Prostate gland (tissue), 2 donors: ENCODE measurements at regions not wholly inside any gene's neighbourhood (a gene's known extent, or its start where the extent isn't known, plus 50 kb on each side); places are given as distances from the start of the nearest gene placed in this dataset.

Experiments used
- DNase-seq: peaks from one replicate; pipeline ENCODE4 v3.0.0-alpha.2; 2019; ENCODE audit warnings: low spot score
- H3K27ac ChIP-seq, 2 donors: fragments of 200-600 bp; sonication (generic); 2 replicates each; pipeline ENCODE4 v1.5.1; 2017 to 2019
- H3K27me3 ChIP-seq: fragments of 200-600 bp; sonication (generic); replicated peaks from 2 replicates; pipeline ENCODE4 v1.5.1; 2019; ENCODE audit not compliant: insufficient read depth
- H3K36me3 ChIP-seq, 2 donors: fragments of 200-600 bp; sonication (generic); 1 replicate in 1 of 2; 2 replicates in 1 of 2; pipeline versions ENCODE4 v1.5.1 to v1.8.1; 2017 to 2019
- H3K4me1 ChIP-seq: fragments of 200-600 bp; sonication (generic); replicated peaks from 2 replicates; pipeline ENCODE4 v1.5.1; 2019
- H3K4me3 ChIP-seq, 2 donors: fragments of 200-600 bp; sonication (generic); 2 replicates each; pipeline ENCODE4 v1.5.1; 2017 to 2019
- H3K9me3 ChIP-seq: fragments of 200-600 bp; sonication (generic); 2 replicates; pipeline ENCODE4 v1.5.1; 2017
- POLR2A ChIP-seq: fragments of 450-650 bp; IDR thresholded peaks from one replicate; pipeline ENCODE4 v1.6.1; 2016; ENCODE audit warnings: antibody characterized with exemption, mild to moderate bottlenecking
- POLR2AphosphoS5 ChIP-seq: sonication (generic); formaldehyde crosslinking; IDR thresholded peaks from one replicate; pipeline ENCODE4 v1.6.1; 2017; ENCODE audit warnings: antibody characterized with exemption
- WGBS: methylation state at CpG from one replicate; pipeline ENCODE4 v1.1.5; 2018; 5-methylcytosine and 5-hydroxymethylcytosine counted together
- intact Hi-C: fragments of 100-400 bp; cut with DNase I; formaldehyde crosslinking; loops from one replicate; pipeline ENCODE4 v1.14.2; 2022
- TF ChIP-seq, protein P1 (sequence below), 4 experiments: fragments of 200-600 bp in 2 of 4; fragments of 450-650 bp in 2 of 4; sonication (generic) in 2 of 4; IDR thresholded peaks; 1 replicate in 3 of 4; 2 replicates in 1 of 4; pipeline ENCODE4 v1.5.1; 2016 to 2019; ENCODE audit warnings: antibody characterized with exemption in 4 of 4, mild to moderate bottlenecking in 2 of 4, moderate library complexity in 2 of 4

DNA sequence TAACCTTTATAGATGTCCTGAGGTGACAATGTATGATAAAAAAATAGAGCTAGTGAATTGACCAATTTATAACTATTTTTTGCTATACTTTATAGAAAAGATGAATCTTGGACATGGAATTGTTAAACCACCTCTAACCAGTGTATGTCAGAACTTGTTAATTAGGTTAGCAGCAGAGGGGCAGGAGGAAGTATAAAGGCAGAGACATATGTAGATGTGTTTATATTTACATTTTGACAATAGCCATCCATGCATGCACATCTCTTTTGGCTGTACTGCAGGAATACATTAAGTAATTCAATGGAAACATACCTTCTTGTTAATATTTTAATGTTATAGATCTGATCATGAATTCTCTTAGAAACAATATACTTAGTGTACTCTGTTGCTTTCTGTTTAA, 254.6 kb upstream of the NT5E start:
- TF ChIP-seq POLR2A (no peak), POLR2AphosphoS5 (no peak)
- TF ChIP-seq, protein P1, sequence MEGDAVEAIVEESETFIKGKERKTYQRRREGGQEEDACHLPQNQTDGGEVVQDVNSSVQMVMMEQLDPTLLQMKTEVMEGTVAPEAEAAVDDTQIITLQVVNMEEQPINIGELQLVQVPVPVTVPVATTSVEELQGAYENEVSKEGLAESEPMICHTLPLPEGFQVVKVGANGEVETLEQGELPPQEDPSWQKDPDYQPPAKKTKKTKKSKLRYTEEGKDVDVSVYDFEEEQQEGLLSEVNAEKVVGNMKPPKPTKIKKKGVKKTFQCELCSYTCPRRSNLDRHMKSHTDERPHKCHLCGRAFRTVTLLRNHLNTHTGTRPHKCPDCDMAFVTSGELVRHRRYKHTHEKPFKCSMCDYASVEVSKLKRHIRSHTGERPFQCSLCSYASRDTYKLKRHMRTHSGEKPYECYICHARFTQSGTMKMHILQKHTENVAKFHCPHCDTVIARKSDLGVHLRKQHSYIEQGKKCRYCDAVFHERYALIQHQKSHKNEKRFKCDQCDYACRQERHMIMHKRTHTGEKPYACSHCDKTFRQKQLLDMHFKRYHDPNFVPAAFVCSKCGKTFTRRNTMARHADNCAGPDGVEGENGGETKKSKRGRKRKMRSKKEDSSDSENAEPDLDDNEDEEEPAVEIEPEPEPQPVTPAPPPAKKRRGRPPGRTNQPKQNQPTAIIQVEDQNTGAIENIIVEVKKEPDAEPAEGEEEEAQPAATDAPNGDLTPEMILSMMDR (IDR thresholded peaks at IDR 0.05) = no peak
- Histone ChIP-seq H3K27me3 (no peaks in the 10 kb centered on the region), H3K4me3 (no peak overlapping the region), H3K27ac (no peak overlapping the region), H3K4me1 (no peaks in the 10 kb centered on the region), H3K36me3 (no peaks in the 10 kb centered on the region), H3K9me3 (no peaks in the 10 kb centered on the region)
- no peak for DNase-seq
- intact Hi-C loops = no loop called here

DNA sequence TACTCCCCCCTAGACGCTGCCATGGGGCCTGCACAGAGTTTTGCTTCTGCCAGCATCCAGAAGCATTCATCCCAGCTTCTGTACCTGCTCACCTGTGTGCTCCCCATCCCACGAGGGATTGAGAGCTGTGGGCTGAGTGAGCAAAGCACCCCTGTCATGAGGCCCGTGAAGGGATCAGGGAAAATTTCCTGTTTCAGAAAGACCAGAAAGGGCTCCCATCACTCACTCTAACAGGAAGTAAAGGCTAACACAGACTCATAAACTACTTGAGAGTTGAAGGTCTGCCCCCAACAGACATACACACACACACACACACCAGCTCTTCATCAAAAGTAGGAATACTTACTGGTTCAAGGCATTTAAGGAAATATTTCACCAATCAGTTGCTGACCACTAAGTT, 256.5 kb upstream of the NT5E start:
- no peak for DNase-seq
- Histone ChIP-seq H3K27ac (no peak overlapping the region), H3K4me3 (no peak overlapping the region), H3K36me3 (no peaks in the 10 kb centered on the region), H3K4me1 (no peaks in the 10 kb centered on the region), H3K9me3 (no peaks in the 10 kb centered on the region), H3K27me3 (no peaks in the 10 kb centered on the region)
- TF ChIP-seq, protein P1 (IDR thresholded peaks at IDR 0.05) = no peak
- no peak for TF ChIP-seq POLR2AphosphoS5
- no peak for TF ChIP-seq POLR2A
- WGBS = 51% methylated on average over 3 of the region's 3 CpGs
- intact Hi-C loops = no loop called here

DNA sequence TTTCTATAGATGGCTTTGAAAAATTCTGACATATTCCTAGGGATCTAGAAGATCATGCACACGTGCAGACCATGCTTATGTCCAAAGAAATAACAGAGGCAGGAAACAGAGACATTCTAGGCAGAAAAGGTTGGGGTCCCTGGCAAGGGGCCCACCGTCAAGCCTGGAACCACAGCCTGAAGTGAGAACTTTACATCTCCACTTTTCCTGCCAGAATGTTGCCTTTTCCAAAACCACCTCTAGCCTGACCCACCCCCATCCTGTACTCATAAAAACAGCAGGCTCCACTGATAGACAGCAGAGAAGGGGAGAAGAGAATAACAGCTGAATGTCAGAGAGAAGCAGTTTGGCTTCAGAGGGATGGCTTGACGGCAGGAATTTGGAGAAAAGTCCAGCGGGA, 257.3 kb upstream of the NT5E start:
- intact Hi-C loops = no loop called here
- WGBS = 74% methylated on average over 4 of the region's 4 CpGs

DNA sequence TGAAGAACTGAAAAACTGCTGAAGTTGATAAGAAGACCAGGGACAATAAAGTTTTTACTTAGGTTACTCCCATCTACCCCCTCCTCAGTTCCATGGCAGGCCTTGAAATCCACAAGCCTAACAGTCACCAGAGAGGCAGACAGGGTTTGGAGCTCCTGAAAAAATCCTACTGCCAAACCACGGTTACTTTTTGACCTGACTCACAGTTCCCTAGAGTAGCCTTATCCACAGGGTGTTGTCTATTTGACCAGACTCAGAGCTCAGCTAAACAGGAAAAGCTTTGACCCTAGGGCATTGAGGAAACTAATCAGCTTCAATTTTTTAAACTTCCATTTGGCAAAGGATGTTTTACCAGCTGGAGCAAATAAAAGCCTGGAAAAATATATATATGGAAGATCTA, 257.7 kb upstream of the NT5E start:
- Histone ChIP-seq H3K9me3 (no peaks in the 10 kb centered on the region), H3K36me3 (no peaks in the 10 kb centered on the region), H3K4me3 (no peak overlapping the region), H3K27ac (no peak overlapping the region), H3K4me1 (no peaks in the 10 kb centered on the region), H3K27me3 (no peaks in the 10 kb centered on the region)
- WGBS = 79% methylated on average over 1 of the region's 1 CpG
- no peak for TF ChIP-seq POLR2AphosphoS5
- intact Hi-C loops = no loop called here
- no peak for DNase-seq

More for the DNA sequence above, 257.3 kb upstream of the NT5E start:
- TF ChIP-seq POLR2A (no peak), POLR2AphosphoS5 (no peak)
- TF ChIP-seq, protein P1 (IDR thresholded peaks at IDR 0.05) = no peak
- no peaks in the 10 kb centered on the region for H3K4me1 ChIP-seq
- H3K27ac ChIP-seq = no peak overlapping the region
- H3K4me3 ChIP-seq = no peak overlapping the region
- no peaks in the 10 kb centered on the region for H3K27me3 ChIP-seq
- no peaks in the 10 kb centered on the region for H3K36me3 ChIP-seq
- no peak for DNase-seq
- no peaks in the 10 kb centered on the region for H3K9me3 ChIP-seq

DNA sequence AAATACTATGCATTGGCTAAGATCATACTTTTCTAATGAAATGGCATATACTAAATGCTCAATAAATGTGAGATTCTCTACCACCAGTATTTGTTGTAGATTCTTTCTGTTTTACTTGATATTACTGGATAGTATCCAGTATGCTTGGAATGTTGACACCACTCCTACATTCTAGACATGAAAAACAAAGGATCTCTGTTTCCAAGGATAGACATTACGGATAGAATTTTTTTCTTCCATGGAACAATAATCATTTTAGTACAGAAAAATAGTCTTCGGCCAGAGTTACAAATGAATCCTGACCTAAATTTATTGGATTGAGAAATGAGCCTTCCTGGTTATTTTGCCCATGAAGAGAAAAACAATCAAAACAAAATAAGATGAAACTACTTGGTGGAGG, 258.2 kb upstream of the NT5E start:
- H3K4me3 ChIP-seq = no peak overlapping the region
- no peak overlapping the region for H3K27ac ChIP-seq
- 89% methylated on average over 2 of the region's 2 CpGs for WGBS
- intact Hi-C loops = no loop called here
- DNase-seq = no peak
- no peak for TF ChIP-seq POLR2A
- TF ChIP-seq POLR2AphosphoS5 = no peak
- TF ChIP-seq, protein P1 (IDR thresholded peaks at IDR 0.05) = no peak
- H3K27me3 ChIP-seq = no peaks in the 10 kb centered on the region
- no peaks in the 10 kb centered on the region for H3K4me1 ChIP-seq
- no peaks in the 10 kb centered on the region for H3K9me3 ChIP-seq
- no peaks in the 10 kb centered on the region for H3K36me3 ChIP-seq
